Caco-2 (cell line): ENCODE measurements at regions not wholly inside any gene's neighbourhood (a gene's known extent, or its start where the extent isn't known, plus 50 kb on each side); places are given as distances from the start of the nearest gene placed in this dataset.

Experiments used
- BruUV-seq: library from RNA; stranded (reverse); fragments of 400-500 nt; replicated peaks from 2 replicates; lab custom pipeline; 2021; lab: Mats Ljungman, UMichigan
- CTCF ChIA-PET: fragments of 300-600 bp; sonication (Branson Sonifier 250); formaldehyde crosslinking; loops from one replicate; lab custom pipeline; 2022; ENCODE audit warnings: antibody characterized with exemption; lab: Charles Lee
- POLR2A ChIA-PET: fragments of 300-600 bp; sonication (Branson Sonifier 250); formaldehyde crosslinking; loops from one replicate; lab custom pipeline; 2022; ENCODE audit warnings: antibody characterized with exemption; lab: Charles Lee
- DNase-seq, 2 experiments: peaks; one replicate each; pipeline versions ENCODE4 v3.0.0 to v3.0.0-alpha.2; 2020 to 2022
- H3K27me3 ChIP-seq: replicated peaks from 2 replicates; pipeline ENCODE4 v1.6.0; 2011; ENCODE audit warnings: low read length; ENCODE audit not compliant: control insufficient read depth, insufficient read depth
- H3K36me3 ChIP-seq: 2 replicates; pipeline ENCODE4 v1.5.1; 2011; ENCODE audit warnings: low read length; ENCODE audit not compliant: control insufficient read depth, insufficient read depth
- H3K4me1 ChIP-seq: fragments of 250-450 bp; sonication (Bioruptor Pico); 2 replicates; pipeline ENCODE4 v1.5.1; 2020; ENCODE audit warnings: mild to moderate bottlenecking
- H3K4me3 ChIP-seq: 2 replicates; pipeline ENCODE4 v1.5.1; 2011; ENCODE audit warnings: low read depth, mild to moderate bottlenecking, control low read depth, low read length
- H3K9me3 ChIP-seq: fragments of 250-450 bp; sonication (Bioruptor Pico); 2 replicates; pipeline ENCODE4 v1.5.1; 2020; ENCODE audit warnings: mild to moderate bottlenecking, moderate library complexity
- H3K27ac Mint-ChIP-seq: one replicate; pipeline ENCODE4 v1.8.0; 2022; ENCODE audit warnings: mixed read lengths; ENCODE audit not compliant: unreplicated experiment
- H3K27me3 Mint-ChIP-seq: one replicate; pipeline ENCODE4 v1.8.0; 2022; ENCODE audit warnings: mixed read lengths; ENCODE audit not compliant: insufficient read depth, unreplicated experiment
- H3K36me3 Mint-ChIP-seq: one replicate; pipeline ENCODE4 v1.8.0; 2022; ENCODE audit warnings: mild to moderate bottlenecking, mixed read lengths; ENCODE audit not compliant: insufficient read depth, unreplicated experiment
- H3K4me1 Mint-ChIP-seq: one replicate; pipeline ENCODE4 v1.8.0; 2022; ENCODE audit warnings: low read depth, mixed read lengths; ENCODE audit not compliant: unreplicated experiment
- H3K4me3 Mint-ChIP-seq: one replicate; pipeline ENCODE4 v1.8.0; 2022; ENCODE audit warnings: mild to moderate bottlenecking, moderate library complexity, mixed read lengths; ENCODE audit not compliant: unreplicated experiment
- H3K9me3 Mint-ChIP-seq: one replicate; pipeline ENCODE4 v1.8.0; 2022; ENCODE audit warnings: mixed read lengths; ENCODE audit not compliant: unreplicated experiment
- intact Hi-C: fragments of 100-400 bp; cut with micrococcal nuclease; formaldehyde crosslinking; loops from one replicate; pipeline ENCODE4 v1.10.0; 2022; ENCODE audit not compliant: unreplicated experiment
- TF ChIP-seq, protein P1 (sequence below), 2 experiments: fragments of 200-600 bp in 1 of 2; IDR thresholded peaks; 1 replicate in 1 of 2; 2 replicates in 1 of 2; pipeline versions ENCODE4 v1.5.1 to v1.8.0; 2011 to 2022; ENCODE audit warnings: antibody characterized with exemption in 1 of 2, control low read depth in 1 of 2, inconsistent platforms in 1 of 2, low read depth in 1 of 2, low read length in 1 of 2, mild to moderate bottlenecking in 1 of 2, moderate library complexity in 1 of 2; ENCODE audit not compliant: insufficient read depth in 1 of 2, severe bottlenecking in 1 of 2, unreplicated experiment in 1 of 2

GRCh38 chr10:31689233-31689632 lies 239.4 kb downstream of the ARHGAP12 start:
- peaks cover 28% of the 10 kb centered on the region for H3K9me3 Mint-ChIP-seq
- POLR2A ChIA-PET, result no interaction called here

DNA sequence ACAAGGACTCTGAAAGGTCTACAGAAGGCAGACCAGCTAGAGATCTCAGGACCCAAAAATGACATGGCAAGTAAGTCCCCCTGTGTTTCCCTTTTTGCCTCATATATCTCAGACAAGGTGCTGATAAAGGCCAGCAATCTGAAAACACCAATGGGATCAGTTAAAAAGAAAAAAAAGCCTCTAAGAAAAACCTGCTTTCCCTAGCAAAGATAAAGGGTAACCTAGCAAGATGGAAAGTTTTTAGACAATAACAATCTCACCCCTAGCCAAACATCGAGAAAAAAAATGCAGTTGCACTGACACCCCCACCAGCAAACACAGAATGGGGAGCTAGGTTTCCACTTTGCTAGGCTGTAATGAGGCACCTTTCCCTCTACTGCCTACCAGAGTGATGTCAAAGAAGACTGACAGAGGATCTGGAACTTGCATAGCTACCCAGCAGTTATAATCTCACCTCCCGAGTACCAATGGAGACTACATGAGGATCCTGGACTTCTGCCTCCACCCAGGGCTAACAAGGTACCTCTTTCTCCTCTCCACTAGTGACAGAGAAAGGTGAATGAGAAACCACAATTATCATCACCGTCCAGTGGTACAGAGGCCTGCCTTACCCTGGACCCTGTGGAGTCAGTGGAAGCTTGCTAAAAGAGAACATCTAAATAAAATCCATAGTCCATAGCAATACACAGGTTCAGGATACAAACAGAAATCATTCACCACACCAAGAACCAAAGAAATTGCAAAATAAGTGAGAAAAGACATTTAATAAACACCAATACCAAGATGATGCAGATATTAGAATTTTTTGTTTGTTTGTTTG lies 240.8 kb downstream of the ARHGAP12 start:
- no peak overlapping the region for H3K4me3 Mint-ChIP-seq
- no peaks in the 10 kb centered on the region for H3K4me1 Mint-ChIP-seq
- intact Hi-C loops, result no loop called here
- POLR2A ChIA-PET, result no interaction called here
- DNase-seq, result no peak
- CTCF ChIA-PET, result no interaction called here
- H3K27me3 Mint-ChIP-seq, result no peaks in the 10 kb centered on the region
- H3K4me1 ChIP-seq, result no peaks in the 10 kb centered on the region
- no peak overlapping the region for H3K4me3 ChIP-seq
- H3K36me3 Mint-ChIP-seq, result no peaks in the 10 kb centered on the region
- no TSS peak for BruUV-seq
- H3K27me3 ChIP-seq, result no peaks in the 10 kb centered on the region
- H3K9me3 Mint-ChIP-seq, result peaks cover 41% of the 10 kb centered on the region
- no peak overlapping the region for H3K27ac Mint-ChIP-seq
- TF ChIP-seq, protein P1, sequence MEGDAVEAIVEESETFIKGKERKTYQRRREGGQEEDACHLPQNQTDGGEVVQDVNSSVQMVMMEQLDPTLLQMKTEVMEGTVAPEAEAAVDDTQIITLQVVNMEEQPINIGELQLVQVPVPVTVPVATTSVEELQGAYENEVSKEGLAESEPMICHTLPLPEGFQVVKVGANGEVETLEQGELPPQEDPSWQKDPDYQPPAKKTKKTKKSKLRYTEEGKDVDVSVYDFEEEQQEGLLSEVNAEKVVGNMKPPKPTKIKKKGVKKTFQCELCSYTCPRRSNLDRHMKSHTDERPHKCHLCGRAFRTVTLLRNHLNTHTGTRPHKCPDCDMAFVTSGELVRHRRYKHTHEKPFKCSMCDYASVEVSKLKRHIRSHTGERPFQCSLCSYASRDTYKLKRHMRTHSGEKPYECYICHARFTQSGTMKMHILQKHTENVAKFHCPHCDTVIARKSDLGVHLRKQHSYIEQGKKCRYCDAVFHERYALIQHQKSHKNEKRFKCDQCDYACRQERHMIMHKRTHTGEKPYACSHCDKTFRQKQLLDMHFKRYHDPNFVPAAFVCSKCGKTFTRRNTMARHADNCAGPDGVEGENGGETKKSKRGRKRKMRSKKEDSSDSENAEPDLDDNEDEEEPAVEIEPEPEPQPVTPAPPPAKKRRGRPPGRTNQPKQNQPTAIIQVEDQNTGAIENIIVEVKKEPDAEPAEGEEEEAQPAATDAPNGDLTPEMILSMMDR (IDR thresholded peaks at IDR 0.05; ENCODE audit: insufficient read depth in 1 of 2, low read depth in 1 of 2, low read length in 1 of 2, severe bottlenecking in 1 of 2, unreplicated experiment in 1 of 2), result no peak
- peaks cover 30% of the 10 kb centered on the region for H3K9me3 ChIP-seq
- no peaks in the 10 kb centered on the region for H3K36me3 ChIP-seq

More at GRCh38 chr10:31689233-31689632, 239.4 kb downstream of the ARHGAP12 start:
- Mint-ChIP-seq H3K27me3 (no peaks in the 10 kb centered on the region), H3K4me1 (no peaks in the 10 kb centered on the region), H3K4me3 (no peak overlapping the region), H3K36me3 (no peaks in the 10 kb centered on the region), H3K27ac (no peak overlapping the region)
- Histone ChIP-seq H3K4me3 (no peak overlapping the region), H3K27me3 (no peaks in the 10 kb centered on the region; the same call in 1 of the 2 replicates), H3K9me3 (peaks cover 16% of the 10 kb centered on the region), H3K4me1 (no peaks in the 10 kb centered on the region), H3K36me3 (no peaks in the 10 kb centered on the region)
- no peak for DNase-seq
- TF ChIP-seq, protein P1 (IDR thresholded peaks at IDR 0.05; ENCODE audit: insufficient read depth in 1 of 2, low read depth in 1 of 2, low read length in 1 of 2, severe bottlenecking in 1 of 2, unreplicated experiment in 1 of 2), result no peak
- no TSS peak for BruUV-seq
- CTCF ChIA-PET, result no interaction called here
- intact Hi-C loops, result no loop called here

- CTCF ChIA-PET, result no interaction called here
- no peaks in the 10 kb centered on the region for H3K4me1 ChIP-seq
- Mint-ChIP-seq H3K4me1 (no peaks in the 10 kb centered on the region), H3K9me3 (peaks cover 43% of the 10 kb centered on the region), H3K27me3 (no peaks in the 10 kb centered on the region), H3K36me3 (no peaks in the 10 kb centered on the region), H3K27ac (no peak overlapping the region), H3K4me3 (no peak overlapping the region)
- no peak for DNase-seq
- intact Hi-C loops, result no loop called here
- H3K4me3 ChIP-seq, result no peak overlapping the region
- peaks cover 32% of the 10 kb centered on the region for H3K9me3 ChIP-seq
- no peaks in the 10 kb centered on the region for H3K27me3 ChIP-seq
- no TSS peak for BruUV-seq
- POLR2A ChIA-PET, result no interaction called here
- TF ChIP-seq, protein P1 (IDR thresholded peaks at IDR 0.05; ENCODE audit: insufficient read depth in 1 of 2, low read depth in 1 of 2, low read length in 1 of 2, severe bottlenecking in 1 of 2, unreplicated experiment in 1 of 2), result no peak
- no peaks in the 10 kb centered on the region for H3K36me3 ChIP-seq
Measured at GRCh38 chr10:31686599-31686998, 242.0 kb downstream of the ARHGAP12 start.
